H9 (cell line): ENCODE measurements at regions not wholly inside any gene's neighbourhood (a gene's known extent, or its start where the extent isn't known, plus 50 kb on each side); places are given as distances from the start of the nearest gene placed in this dataset.

Experiments used
- DNase-seq: peaks from one replicate; pipeline ENCODE4 v3.0.0-alpha.2; 2017
- H2AFZ ChIP-seq: one replicate; pipeline ENCODE4 v1.6.1; 2013; ENCODE audit warnings: mild to moderate bottlenecking, low read length, control low read depth, moderate library complexity
- H2AK5ac ChIP-seq: 2 replicates; pipeline ENCODE4 v1.6.1; 2013; ENCODE audit warnings: low read length, control low read depth, mixed read lengths; ENCODE audit not compliant: insufficient read length
- H2BK120ac ChIP-seq: one replicate; pipeline ENCODE4 v1.6.1; 2013; ENCODE audit warnings: low read depth, mild to moderate bottlenecking, low read length, control low read depth, inconsistent platforms; ENCODE audit not compliant: poor library complexity, severe bottlenecking
- H2BK12ac ChIP-seq: 2 replicates; pipeline ENCODE4 v1.6.1; 2013; ENCODE audit warnings: low read length, control low read depth, mixed read lengths, low read depth; ENCODE audit not compliant: insufficient read length
- H2BK15ac ChIP-seq: 2 replicates; pipeline ENCODE4 v1.6.1; 2013; ENCODE audit warnings: low read depth, low read length, control low read depth
- H2BK20ac ChIP-seq: one replicate; pipeline ENCODE4 v1.6.1; 2013; ENCODE audit warnings: low read depth, mild to moderate bottlenecking, low read length, control low read depth, inconsistent platforms; ENCODE audit not compliant: poor library complexity, severe bottlenecking
- H2BK5ac ChIP-seq: 2 replicates; pipeline ENCODE4 v1.6.1; 2013; ENCODE audit warnings: low read length, control low read depth, mixed read lengths; ENCODE audit not compliant: insufficient read length
- H3K14ac ChIP-seq: 2 replicates; pipeline ENCODE4 v1.6.1; 2013; ENCODE audit warnings: low read length, control low read depth; ENCODE audit not compliant: insufficient read depth
- H3K18ac ChIP-seq: 2 replicates; pipeline ENCODE4 v1.6.1; 2013; ENCODE audit warnings: low read depth, mild to moderate bottlenecking, mixed read lengths, low read length, control low read depth; ENCODE audit not compliant: insufficient read length
- H3K23ac ChIP-seq: 2 replicates; pipeline ENCODE4 v1.6.1; 2013; ENCODE audit warnings: low read length, control low read depth, mixed read lengths, low read depth; ENCODE audit not compliant: insufficient read length
- H3K23me2 ChIP-seq: 2 replicates; pipeline ENCODE4 v1.6.1; 2013; ENCODE audit warnings: low read depth, mild to moderate bottlenecking, mixed read lengths, low read length, control low read depth; ENCODE audit not compliant: insufficient read length, poor library complexity, severe bottlenecking
- H3K27ac ChIP-seq: 2 replicates; pipeline ENCODE4 v1.5.1; 2013; ENCODE audit warnings: low read length, control low read depth, mixed read lengths, low read depth; ENCODE audit not compliant: insufficient read length
- H3K27me3 ChIP-seq: 2 replicates; pipeline ENCODE4 v1.6.1; 2013; ENCODE audit warnings: low read length, control low read depth, inconsistent platforms; ENCODE audit not compliant: insufficient read depth
- H3K4ac ChIP-seq: 2 replicates; pipeline ENCODE4 v1.6.1; 2013; ENCODE audit warnings: low read depth, mild to moderate bottlenecking, control low read depth, inconsistent platforms, low read length, moderate library complexity
- H3K4me1 ChIP-seq: 2 replicates; pipeline ENCODE4 v1.6.1; 2013; ENCODE audit warnings: low read length, control low read depth, inconsistent platforms; ENCODE audit not compliant: insufficient read depth
- H3K4me2 ChIP-seq: 2 replicates; pipeline ENCODE4 v1.6.1; 2013; ENCODE audit warnings: low read length, control low read depth, mixed read lengths; ENCODE audit not compliant: insufficient read length, insufficient read depth
- H3K56ac ChIP-seq: 2 replicates; pipeline ENCODE4 v1.6.1; 2013; ENCODE audit warnings: low read depth, mild to moderate bottlenecking, mixed read lengths, low read length, control low read depth; ENCODE audit not compliant: insufficient read length
- H3K79me1 ChIP-seq: 2 replicates; pipeline ENCODE4 v1.6.1; 2013; ENCODE audit warnings: low read depth, mild to moderate bottlenecking, moderate library complexity, low read length, control low read depth, inconsistent platforms; ENCODE audit not compliant: insufficient read depth, poor library complexity, severe bottlenecking
- H3K79me2 ChIP-seq: 2 replicates; pipeline ENCODE4 v1.6.1; 2013; ENCODE audit warnings: low read length, control low read depth, inconsistent platforms; ENCODE audit not compliant: insufficient read depth
- H3K9ac ChIP-seq: 2 replicates; pipeline ENCODE4 v1.6.1; 2013; ENCODE audit warnings: low read length, control low read depth, mixed read lengths; ENCODE audit not compliant: insufficient read length; ENCODE audit errors: extremely low read depth
- H3K9me3 ChIP-seq: one replicate; pipeline ENCODE4 v1.6.1; 2013; ENCODE audit warnings: low read depth, low read length, inconsistent platforms; ENCODE audit not compliant: control insufficient read depth
- H3T11ph ChIP-seq: one replicate; pipeline ENCODE4 v1.6.1; 2013; ENCODE audit warnings: mild to moderate bottlenecking, low read length, control low read depth, inconsistent platforms
- H4K20me1 ChIP-seq: one replicate; pipeline ENCODE4 v1.6.1; 2013; ENCODE audit not compliant: control insufficient read depth, insufficient read length, insufficient read depth
- H4K5ac ChIP-seq: 2 replicates; pipeline ENCODE4 v1.6.1; 2013; ENCODE audit warnings: low read depth, mild to moderate bottlenecking, mixed read lengths, low read length, control low read depth; ENCODE audit not compliant: insufficient read length
- H4K8ac ChIP-seq: replicated peaks from 2 replicates; pipeline ENCODE4 v1.6.1; 2013; ENCODE audit warnings: low read length, control low read depth, mixed read lengths, low read depth; ENCODE audit not compliant: insufficient read length
- H4K91ac ChIP-seq: 2 replicates; pipeline ENCODE4 v1.6.1; 2013; ENCODE audit warnings: low read depth, mild to moderate bottlenecking, moderate library complexity, mixed read lengths, low read length, control low read depth; ENCODE audit not compliant: insufficient read length
- H3K27ac Mint-ChIP-seq, 3 experiments: 2 replicates in 2 of 3; 3 replicates in 1 of 3; pipeline ENCODE4 v1.8.0; 2020 to 2021; ENCODE audit warnings: mixed read lengths in 3 of 3, mild to moderate bottlenecking in 1 of 3, moderate library complexity in 1 of 3
- H3K27me3 Mint-ChIP-seq: 2 replicates; pipeline ENCODE4 v1.8.0; 2021; ENCODE audit warnings: low read depth, mild to moderate bottlenecking, moderate library complexity, mixed read lengths
- H3K36me3 Mint-ChIP-seq, 3 experiments: 2 replicates in 2 of 3; 3 replicates in 1 of 3; pipeline ENCODE4 v1.8.0; 2020 to 2021; ENCODE audit warnings: low read depth in 3 of 3, mixed read lengths in 3 of 3; ENCODE audit not compliant: insufficient read depth in 1 of 3
- H3K4me1 Mint-ChIP-seq, 2 experiments: 2 replicates each; pipeline ENCODE4 v1.8.0; 2020; ENCODE audit warnings: mixed read lengths in 2 of 2
- H3K4me3 Mint-ChIP-seq, 2 experiments: 2 replicates in 1 of 2; 3 replicates in 1 of 2; pipeline ENCODE4 v1.8.0; 2020 to 2021; ENCODE audit warnings: mild to moderate bottlenecking in 2 of 2, mixed read lengths in 2 of 2, moderate library complexity in 1 of 2
- H3K9me3 Mint-ChIP-seq, 2 experiments: 2 replicates in 1 of 2; 3 replicates in 1 of 2; pipeline ENCODE4 v1.8.0; 2020; ENCODE audit warnings: mild to moderate bottlenecking in 2 of 2, mixed read lengths in 2 of 2, moderate library complexity in 1 of 2
- WGBS: extraction: QIAGEN DNeasy Blood & Tissue Kit; methylation state at CpG from one replicate; pipeline ENCODE4 v1.1.7; 2013; ENCODE audit warnings: missing lambda C conversion rate, low lambda C conversion rate, mixed read lengths; ENCODE audit not compliant: insufficient read length; ENCODE audit errors: extremely low coverage; 5-methylcytosine and 5-hydroxymethylcytosine counted together
- TF ChIP-seq, protein P1 (sequence below): fragments of 200-600 bp; sonication (generic); conservative IDR thresholded peaks from 3 replicates; pipeline ENCODE4 v1.8.0; 2021; ENCODE audit warnings: antibody characterized with exemption, mild to moderate bottlenecking

DNA sequence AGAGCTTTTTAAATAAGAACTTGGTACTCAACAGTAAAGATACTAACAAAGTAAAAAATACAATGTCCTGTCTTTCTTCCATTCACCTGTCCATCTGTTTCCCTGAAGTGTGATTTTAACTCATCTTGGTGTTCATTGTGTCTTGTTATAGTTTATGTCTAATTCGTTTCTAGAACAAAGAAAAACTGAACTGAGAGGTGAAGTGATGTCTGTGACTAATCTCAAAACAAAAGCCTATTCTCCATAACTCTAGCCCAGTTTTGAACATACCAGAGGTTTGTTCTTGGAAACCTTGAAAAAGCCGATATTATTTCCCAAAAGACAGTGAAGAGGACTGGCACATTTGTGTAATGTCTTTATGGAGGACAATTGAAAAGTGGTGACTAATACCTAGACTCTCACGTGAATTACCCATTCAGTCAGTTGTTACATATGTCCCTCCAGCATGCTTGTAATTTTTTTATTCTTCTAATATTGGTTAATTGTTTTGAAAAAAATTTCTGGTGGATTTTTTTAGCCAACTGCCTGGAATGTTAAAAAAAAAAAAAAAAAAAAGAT is 725.8 kb downstream of the SATB2 start:
- Mint-ChIP-seq H3K27ac (no peak overlapping the region), H3K9me3 (no peaks in the 10 kb centered on the region), H3K4me1 (0 out of 4 replicates have a peak, but pooled peaks cover 0 to 3% of the 10 kb centered on the region in 2 experiments), H3K36me3 (no peaks in the 10 kb centered on the region), H3K27me3 (no peaks in the 10 kb centered on the region), H3K4me3 (no peak overlapping the region)
- no peak overlapping the region for H3K4me2 ChIP-seq
- TF ChIP-seq, protein P1, sequence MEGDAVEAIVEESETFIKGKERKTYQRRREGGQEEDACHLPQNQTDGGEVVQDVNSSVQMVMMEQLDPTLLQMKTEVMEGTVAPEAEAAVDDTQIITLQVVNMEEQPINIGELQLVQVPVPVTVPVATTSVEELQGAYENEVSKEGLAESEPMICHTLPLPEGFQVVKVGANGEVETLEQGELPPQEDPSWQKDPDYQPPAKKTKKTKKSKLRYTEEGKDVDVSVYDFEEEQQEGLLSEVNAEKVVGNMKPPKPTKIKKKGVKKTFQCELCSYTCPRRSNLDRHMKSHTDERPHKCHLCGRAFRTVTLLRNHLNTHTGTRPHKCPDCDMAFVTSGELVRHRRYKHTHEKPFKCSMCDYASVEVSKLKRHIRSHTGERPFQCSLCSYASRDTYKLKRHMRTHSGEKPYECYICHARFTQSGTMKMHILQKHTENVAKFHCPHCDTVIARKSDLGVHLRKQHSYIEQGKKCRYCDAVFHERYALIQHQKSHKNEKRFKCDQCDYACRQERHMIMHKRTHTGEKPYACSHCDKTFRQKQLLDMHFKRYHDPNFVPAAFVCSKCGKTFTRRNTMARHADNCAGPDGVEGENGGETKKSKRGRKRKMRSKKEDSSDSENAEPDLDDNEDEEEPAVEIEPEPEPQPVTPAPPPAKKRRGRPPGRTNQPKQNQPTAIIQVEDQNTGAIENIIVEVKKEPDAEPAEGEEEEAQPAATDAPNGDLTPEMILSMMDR = no peak
- no peak overlapping the region for H3K18ac ChIP-seq
- no CpG with 5 or more reads among the region's 3 CpGs for WGBS
- H2BK120ac ChIP-seq = no peak overlapping the region
- no peaks in the 10 kb centered on the region for H3K27me3 ChIP-seq
- H3K14ac ChIP-seq = no peak overlapping the region
- H3K4me1 ChIP-seq = no peaks in the 10 kb centered on the region
- H2AK5ac ChIP-seq = no peak overlapping the region
- no peak overlapping the region for H4K91ac ChIP-seq
- no peak overlapping the region for H3K23ac ChIP-seq
- H3K27ac ChIP-seq = no peak overlapping the region
- H3K9ac ChIP-seq = no peak overlapping the region
- no peak for DNase-seq
- no peak overlapping the region for H4K5ac ChIP-seq
- no peak overlapping the region for H2BK20ac ChIP-seq
- no peak overlapping the region for H2BK12ac ChIP-seq
- no peaks in the 10 kb centered on the region for H3K79me1 ChIP-seq
- no peak overlapping the region for H2BK15ac ChIP-seq
- H3K79me2 ChIP-seq = no peaks in the 10 kb centered on the region
- H3K9me3 ChIP-seq = no peaks in the 10 kb centered on the region
- no peak overlapping the region for H2BK5ac ChIP-seq
- no peaks in the 10 kb centered on the region for H3K23me2 ChIP-seq
- no peak overlapping the region for H2AFZ ChIP-seq
- no peaks in the 10 kb centered on the region for H4K20me1 ChIP-seq
- H3K4ac ChIP-seq = no peak overlapping the region
- no peak overlapping the region for H3K56ac ChIP-seq
- H4K8ac ChIP-seq = no peak overlapping the region
- no peak overlapping the region for H3T11ph ChIP-seq
